Mesendoderm (in vitro differentiated cells): ENCODE measurements at regions not wholly inside any gene's neighbourhood (a gene's known extent, or its start where the extent isn't known, plus 50 kb on each side); places are given as distances from the start of the nearest gene placed in this dataset.

Experiments
- DNase-seq: peaks from one replicate; pipeline ENCODE4 v3.0.0; 2013
- H2AK5ac ChIP-seq: 2 replicates; pipeline ENCODE4 v1.6.1; 2013; ENCODE audit warnings: low read length, inconsistent platforms
- H2BK120ac ChIP-seq: 2 replicates; pipeline ENCODE4 v1.6.1; 2013; ENCODE audit warnings: low read depth, mild to moderate bottlenecking, low read length, moderate library complexity, mixed read lengths
- H2BK15ac ChIP-seq: replicated peaks from 2 replicates; pipeline ENCODE4 v1.6.1; 2013; ENCODE audit warnings: low read depth, mild to moderate bottlenecking, moderate library complexity
- H2BK5ac ChIP-seq: 2 replicates; pipeline ENCODE4 v1.6.1; 2013; ENCODE audit warnings: low read length, inconsistent platforms
- H3K18ac ChIP-seq: 2 replicates; pipeline ENCODE4 v1.6.1; 2013; ENCODE audit warnings: mild to moderate bottlenecking, low read length, mixed read lengths
- H3K23ac ChIP-seq: one replicate; pipeline ENCODE4 v1.6.1; 2013; ENCODE audit warnings: low read length
- H3K27ac ChIP-seq: 2 replicates; pipeline ENCODE4 v1.5.1; 2013; ENCODE audit warnings: low read depth, mild to moderate bottlenecking, inconsistent platforms, low read length, moderate library complexity
- H3K27me3 ChIP-seq: 2 replicates; pipeline ENCODE4 v1.6.1; 2013; ENCODE audit warnings: low read length, control low read depth, mild to moderate bottlenecking, inconsistent platforms; ENCODE audit not compliant: insufficient read depth, poor library complexity
- H3K36me3 ChIP-seq: 2 replicates; pipeline ENCODE4 v1.6.1; 2013; ENCODE audit warnings: low read length, inconsistent platforms; ENCODE audit not compliant: control insufficient read depth, insufficient read depth
- H3K4ac ChIP-seq: one replicate; pipeline ENCODE4 v1.6.1; 2013; ENCODE audit warnings: low read depth, mild to moderate bottlenecking, low read length, moderate library complexity
- H3K4me1 ChIP-seq: 2 replicates; pipeline ENCODE4 v1.6.1; 2013; ENCODE audit warnings: low read depth, low read length, inconsistent platforms; ENCODE audit not compliant: control insufficient read depth
- H3K4me2 ChIP-seq: 2 replicates; pipeline ENCODE4 v1.6.1; 2013; ENCODE audit warnings: low read length
- H3K4me3 ChIP-seq: 2 replicates; pipeline ENCODE4 v1.5.1; 2013; ENCODE audit warnings: mild to moderate bottlenecking, low read length
- H3K56ac ChIP-seq: one replicate; pipeline ENCODE4 v1.6.1; 2013; ENCODE audit warnings: low read length
- H3K79me1 ChIP-seq: 2 replicates; pipeline ENCODE4 v1.6.1; 2013; ENCODE audit warnings: low read length, inconsistent platforms
- H3K79me2 ChIP-seq: 2 replicates; pipeline ENCODE4 v1.6.1; 2013; ENCODE audit warnings: mild to moderate bottlenecking, low read length; ENCODE audit not compliant: control insufficient read depth, insufficient read depth
- H3K9ac ChIP-seq: 2 replicates; pipeline ENCODE4 v1.6.1; 2013; ENCODE audit warnings: low read length, inconsistent platforms
- H4K5ac ChIP-seq: one replicate; pipeline ENCODE4 v1.6.1; 2013; ENCODE audit warnings: low read length
- H4K8ac ChIP-seq: one replicate; pipeline ENCODE4 v1.6.1; 2013; ENCODE audit warnings: low read depth, mild to moderate bottlenecking, control low read depth, low read length, moderate library complexity
- WGBS: extraction: QIAGEN DNeasy Blood & Tissue Kit; methylation state at CpG from one replicate; pipeline ENCODE4 v1.1.7; 2013; ENCODE audit warnings: low lambda C conversion rate, missing lambda C conversion rate; ENCODE audit not compliant: insufficient coverage; ENCODE audit errors: extremely low coverage; 5-methylcytosine and 5-hydroxymethylcytosine counted together

- H3K4me1 ChIP-seq, result no peaks in the 10 kb centered on the region
- H4K8ac ChIP-seq, result no peak overlapping the region
- no peak overlapping the region for H3K9ac ChIP-seq
Measured at GRCh38 chr12:124097701-124098100, 124.7 kb downstream of the ZNF664 start.

GRCh38 chr12:124098101-124098757 lies 125.2 kb downstream of the ZNF664 start:
- Histone ChIP-seq H3K4me1 (no peaks in the 10 kb centered on the region), H3K56ac (no peak overlapping the region), H3K9ac (no peak overlapping the region), H3K4me2 (no peak overlapping the region), H2BK120ac (no peak overlapping the region), H3K18ac (no peak overlapping the region), H3K79me2 (no peaks in the 10 kb centered on the region), H2BK5ac (no peak overlapping the region), H2BK15ac (no peak overlapping the region), H3K27ac (no peak overlapping the region), H4K5ac (no peak overlapping the region), H3K4me3 (no peak overlapping the region), H3K4ac (no peak overlapping the region), H3K79me1 (no peaks in the 10 kb centered on the region), H3K23ac (no peak overlapping the region), H4K8ac (no peak overlapping the region), H2AK5ac (no peak overlapping the region), H3K36me3 (no peaks in the 10 kb centered on the region), H3K27me3 (no peaks in the 10 kb centered on the region)
- no peak for DNase-seq
- no CpG with 5 or more reads among the region's 14 CpGs for WGBS

More at GRCh38 chr12:124097701-124098100, 124.7 kb downstream of the ZNF664 start:
- no peaks in the 10 kb centered on the region for H3K27me3 ChIP-seq
- no peaks in the 10 kb centered on the region for H3K36me3 ChIP-seq
- H3K18ac ChIP-seq, result no peak overlapping the region
- H3K4ac ChIP-seq, result no peak overlapping the region
- no peak overlapping the region for H3K23ac ChIP-seq
- H3K79me1 ChIP-seq, result no peaks in the 10 kb centered on the region
- WGBS, result no CpG with 5 or more reads among the region's 7 CpGs
- H4K5ac ChIP-seq, result no peak overlapping the region
- no peak overlapping the region for H2BK15ac ChIP-seq
- DNase-seq, result no peak
- no peak overlapping the region for H3K4me3 ChIP-seq
- H2BK5ac ChIP-seq, result no peak overlapping the region
- H3K4me2 ChIP-seq, result no peak overlapping the region
- H2AK5ac ChIP-seq, result no peak overlapping the region
- H2BK120ac ChIP-seq, result no peak overlapping the region
- no peak overlapping the region for H3K27ac ChIP-seq
- H3K56ac ChIP-seq, result no peak overlapping the region
- no peaks in the 10 kb centered on the region for H3K79me2 ChIP-seq

- H3K36me3 ChIP-seq, result no peaks in the 10 kb centered on the region
- no peak overlapping the region for H3K4me3 ChIP-seq
- no peak overlapping the region for H3K23ac ChIP-seq
- no peak overlapping the region for H3K4me2 ChIP-seq
- no peaks in the 10 kb centered on the region for H3K4me1 ChIP-seq
- H3K56ac ChIP-seq, result no peak overlapping the region
- no peak overlapping the region for H2BK15ac ChIP-seq
- H3K18ac ChIP-seq, result no peak overlapping the region
- no peak overlapping the region for H4K5ac ChIP-seq
- H4K8ac ChIP-seq, result no peak overlapping the region
- H2BK120ac ChIP-seq, result no peak overlapping the region
- no peak overlapping the region for H3K27ac ChIP-seq
- H3K27me3 ChIP-seq, result no peaks in the 10 kb centered on the region
- H3K79me1 ChIP-seq, result no peaks in the 10 kb centered on the region
- H3K9ac ChIP-seq, result no peak overlapping the region
- no peak for DNase-seq
- H2AK5ac ChIP-seq, result no peak overlapping the region
- H3K79me2 ChIP-seq, result no peaks in the 10 kb centered on the region
- no CpG with 5 or more reads among the region's 8 CpGs for WGBS
- no peak overlapping the region for H2BK5ac ChIP-seq
- no peak overlapping the region for H3K4ac ChIP-seq
Measured at GRCh38 chr12:124098887-124099286, 125.9 kb downstream of the ZNF664 start.

GRCh38 chr12:124099661-124100060 lies 126.6 kb downstream of the ZNF664 start:
- Histone ChIP-seq H3K56ac (no peak overlapping the region), H3K36me3 (no peaks in the 10 kb centered on the region), H2BK5ac (no peak overlapping the region), H3K27me3 (no peaks in the 10 kb centered on the region), H3K4me2 (no peak overlapping the region), H3K18ac (no peak overlapping the region), H3K79me1 (no peaks in the 10 kb centered on the region), H2BK120ac (no peak overlapping the region), H3K4me1 (no peaks in the 10 kb centered on the region), H4K5ac (no peak overlapping the region), H3K27ac (no peak overlapping the region), H2BK15ac (no peak overlapping the region), H3K23ac (no peak overlapping the region), H3K9ac (no peak overlapping the region), H2AK5ac (no peak overlapping the region), H3K4ac (no peak overlapping the region), H4K8ac (no peak overlapping the region), H3K79me2 (no peaks in the 10 kb centered on the region), H3K4me3 (no peak overlapping the region)
- DNase-seq, result no peak
- no CpG with 5 or more reads among the region's 16 CpGs for WGBS

- H3K36me3 ChIP-seq, result no peaks in the 10 kb centered on the region
- no peak overlapping the region for H4K5ac ChIP-seq
- no CpG with 5 or more reads among the region's 26 CpGs for WGBS
Measured at GRCh38 chr12:124100572-124101178, 127.7 kb downstream of the ZNF664 start.

GRCh38 chr12:124105546-124105945 lies 132.5 kb downstream of the ZNF664 start:
- no peak overlapping the region for H4K5ac ChIP-seq
- H3K56ac ChIP-seq, result no peak overlapping the region
- no peak overlapping the region for H3K4ac ChIP-seq
- no peak overlapping the region for H3K23ac ChIP-seq
- no peak overlapping the region for H3K9ac ChIP-seq
- no peak overlapping the region for H3K18ac ChIP-seq
- WGBS, result no CpG with 5 or more reads among the region's 14 CpGs
- H4K8ac ChIP-seq, result no peak overlapping the region
- H3K27me3 ChIP-seq, result no peaks in the 10 kb centered on the region
- no peaks in the 10 kb centered on the region for H3K36me3 ChIP-seq
- H3K4me3 ChIP-seq, result no peak overlapping the region
- no peak for DNase-seq
- H3K79me1 ChIP-seq, result no peaks in the 10 kb centered on the region
- no peak overlapping the region for H3K27ac ChIP-seq
- H2BK120ac ChIP-seq, result no peak overlapping the region
- H3K4me2 ChIP-seq, result no peak overlapping the region
- no peaks in the 10 kb centered on the region for H3K79me2 ChIP-seq
- no peak overlapping the region for H2AK5ac ChIP-seq
- H3K4me1 ChIP-seq, result peaks cover 5% of the 10 kb centered on the region
- H2BK15ac ChIP-seq, result no peak overlapping the region
- no peak overlapping the region for H2BK5ac ChIP-seq

More at GRCh38 chr12:124100572-124101178, 127.7 kb downstream of the ZNF664 start:
- Histone ChIP-seq H3K4ac (no peak overlapping the region), H2BK15ac (no peak overlapping the region), H3K9ac (no peak overlapping the region), H3K4me2 (no peak overlapping the region), H3K79me1 (no peaks in the 10 kb centered on the region), H3K27ac (no peak overlapping the region), H4K8ac (no peak overlapping the region), H2AK5ac (no peak overlapping the region), H2BK5ac (no peak overlapping the region), H3K4me3 (no peak overlapping the region), H3K27me3 (no peaks in the 10 kb centered on the region), H3K18ac (no peak overlapping the region), H2BK120ac (no peak overlapping the region), H3K4me1 (no peaks in the 10 kb centered on the region), H3K56ac (no peak overlapping the region), H3K23ac (no peak overlapping the region), H3K79me2 (no peaks in the 10 kb centered on the region)
- DNase-seq, result no peak
